ENCODE measurements at regions not wholly inside any gene's neighbourhood (a gene's known extent, or its start where the extent isn't known, plus 50 kb on each side); places are given as distances from the start of the nearest gene placed in this dataset.

GRCh38 chr14:65958664-65959562, 527.3 kb upstream of the CCDC196 start:
- H3K4me2 ChIP-seq: no peak overlapping the region
- H4K20me1 ChIP-seq (ENCODE audit: insufficient read depth): no peaks in the 10 kb centered on the region
- H3K79me2 ChIP-seq (ENCODE audit: insufficient read depth, low read depth): no peaks in the 10 kb centered on the region
- no peak overlapping the region for H2AFZ ChIP-seq (ENCODE audit: low read depth)
- H3K27me3 ChIP-seq (ENCODE audit: insufficient read depth, low read depth): no peaks in the 10 kb centered on the region
- no peak overlapping the region for H3K4me3 ChIP-seq (IDR thresholded peaks at IDR 0.05; ENCODE audit: insufficient read depth, low read depth, low read length)
- H3K36me3 ChIP-seq (ENCODE audit: insufficient read depth): no peaks in the 10 kb centered on the region
- H3K27ac ChIP-seq: no peak overlapping the region
- no peak overlapping the region for H3K9ac ChIP-seq
- TF ChIP-seq, protein P1, sequence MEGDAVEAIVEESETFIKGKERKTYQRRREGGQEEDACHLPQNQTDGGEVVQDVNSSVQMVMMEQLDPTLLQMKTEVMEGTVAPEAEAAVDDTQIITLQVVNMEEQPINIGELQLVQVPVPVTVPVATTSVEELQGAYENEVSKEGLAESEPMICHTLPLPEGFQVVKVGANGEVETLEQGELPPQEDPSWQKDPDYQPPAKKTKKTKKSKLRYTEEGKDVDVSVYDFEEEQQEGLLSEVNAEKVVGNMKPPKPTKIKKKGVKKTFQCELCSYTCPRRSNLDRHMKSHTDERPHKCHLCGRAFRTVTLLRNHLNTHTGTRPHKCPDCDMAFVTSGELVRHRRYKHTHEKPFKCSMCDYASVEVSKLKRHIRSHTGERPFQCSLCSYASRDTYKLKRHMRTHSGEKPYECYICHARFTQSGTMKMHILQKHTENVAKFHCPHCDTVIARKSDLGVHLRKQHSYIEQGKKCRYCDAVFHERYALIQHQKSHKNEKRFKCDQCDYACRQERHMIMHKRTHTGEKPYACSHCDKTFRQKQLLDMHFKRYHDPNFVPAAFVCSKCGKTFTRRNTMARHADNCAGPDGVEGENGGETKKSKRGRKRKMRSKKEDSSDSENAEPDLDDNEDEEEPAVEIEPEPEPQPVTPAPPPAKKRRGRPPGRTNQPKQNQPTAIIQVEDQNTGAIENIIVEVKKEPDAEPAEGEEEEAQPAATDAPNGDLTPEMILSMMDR (conservative IDR thresholded peaks at IDR 0.05; ENCODE audit: low read depth, low read length): peak; percentile 64
- H3K4me1 ChIP-seq (ENCODE audit: low read depth, poor library complexity, severe bottlenecking): no peaks in the 10 kb centered on the region

GRCh38 chr14:65959563-65960024, 526.6 kb upstream of the CCDC196 start:
- Histone ChIP-seq H3K4me2 (no peak overlapping the region), H3K4me1 (ENCODE audit: low read depth, poor library complexity, severe bottlenecking) (no peaks in the 10 kb centered on the region), H3K27me3 (ENCODE audit: insufficient read depth, low read depth) (no peaks in the 10 kb centered on the region), H3K79me2 (ENCODE audit: insufficient read depth, low read depth) (no peaks in the 10 kb centered on the region), H3K9ac (no peak overlapping the region), H3K27ac (no peak overlapping the region), H4K20me1 (ENCODE audit: insufficient read depth) (no peaks in the 10 kb centered on the region), H3K36me3 (ENCODE audit: insufficient read depth) (no peaks in the 10 kb centered on the region), H3K4me3 (IDR thresholded peaks at IDR 0.05; ENCODE audit: insufficient read depth, low read depth, low read length) (no peak overlapping the region), H2AFZ (ENCODE audit: low read depth) (no peak overlapping the region)
- TF ChIP-seq, protein P1 (conservative IDR thresholded peaks at IDR 0.05; ENCODE audit: low read depth, low read length): 0 out of 2 replicates have a peak, but pooled peaks have one; percentile 32

DNA sequence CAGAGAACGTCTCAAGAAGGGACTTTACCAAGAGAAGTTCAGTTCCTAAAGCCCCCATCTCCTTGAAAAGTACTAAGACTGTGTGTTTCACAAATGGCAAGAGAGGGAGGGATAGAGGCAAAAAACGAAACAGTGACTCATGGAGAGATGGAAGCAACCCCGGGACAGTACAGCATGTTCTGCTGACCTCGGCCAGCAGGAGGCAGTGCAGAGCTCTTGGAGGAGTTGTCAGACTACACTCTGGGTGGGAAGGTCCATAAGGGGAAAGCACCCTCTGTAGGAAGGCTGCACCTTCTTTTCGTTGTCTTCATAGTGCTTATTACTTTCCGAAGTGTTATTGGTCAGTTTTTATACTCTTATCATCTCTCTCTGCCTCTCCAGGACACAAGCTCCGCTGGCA, 525.2 kb upstream of the CCDC196 start:
- Histone ChIP-seq H3K79me2 (ENCODE audit: insufficient read depth, low read depth) (no peaks in the 10 kb centered on the region), H2AFZ (ENCODE audit: low read depth) (no peak overlapping the region), H3K4me3 (IDR thresholded peaks at IDR 0.05; ENCODE audit: insufficient read depth, low read depth, low read length) (no peak overlapping the region), H3K4me1 (ENCODE audit: low read depth, poor library complexity, severe bottlenecking) (no peaks in the 10 kb centered on the region), H3K36me3 (ENCODE audit: insufficient read depth) (no peaks in the 10 kb centered on the region), H4K20me1 (ENCODE audit: insufficient read depth) (no peaks in the 10 kb centered on the region), H3K27ac (no peak overlapping the region), H3K9ac (no peak overlapping the region), H3K27me3 (ENCODE audit: insufficient read depth, low read depth) (no peaks in the 10 kb centered on the region), H3K4me2 (no peak overlapping the region)
- TF ChIP-seq, protein P1 (conservative IDR thresholded peaks at IDR 0.05; ENCODE audit: low read depth, low read length): peak; percentile 57

- Histone ChIP-seq H4K20me1 (ENCODE audit: insufficient read depth) (no peaks in the 10 kb centered on the region), H3K27ac (no peak overlapping the region), H3K79me2 (ENCODE audit: insufficient read depth, low read depth) (no peaks in the 10 kb centered on the region), H3K4me2 (no peak overlapping the region), H2AFZ (ENCODE audit: low read depth) (no peak overlapping the region), H3K9ac (no peak overlapping the region), H3K36me3 (ENCODE audit: insufficient read depth) (no peaks in the 10 kb centered on the region), H3K4me1 (ENCODE audit: low read depth, poor library complexity, severe bottlenecking) (no peaks in the 10 kb centered on the region), H3K4me3 (IDR thresholded peaks at IDR 0.05; ENCODE audit: insufficient read depth, low read depth, low read length) (no peak overlapping the region), H3K27me3 (ENCODE audit: insufficient read depth, low read depth) (no peaks in the 10 kb centered on the region)
- TF ChIP-seq, protein P1 (conservative IDR thresholded peaks at IDR 0.05; ENCODE audit: low read depth, low read length): no peak
Observed at GRCh38 chr14:65962952-65963351, 523.2 kb upstream of the CCDC196 start.

All from KMS-11 (cell line).